GM12865 (cell line): ENCODE measurements at regions not wholly inside any gene's neighbourhood (a gene's known extent, or its start where the extent isn't known, plus 50 kb on each side); places are given as distances from the start of the nearest gene placed in this dataset.

Source experiments
- DNase-seq: peaks from one replicate; pipeline ENCODE4 v3.0.0; 2010; ENCODE audit warnings: low read depth
- H3K4me3 ChIP-seq: 2 replicates; pipeline ENCODE4 v1.5.1; 2011; ENCODE audit warnings: mild to moderate bottlenecking, low read depth, low read length, control low read depth
- CTCF ChIP-seq: IDR thresholded peaks from 2 replicates; pipeline ENCODE4 v1.5.1; 2011; ENCODE audit warnings: low read length, control low read depth, low read depth, inconsistent platforms; ENCODE audit not compliant: insufficient read depth; ENCODE audit errors: missing control alignments

GRCh38 chr17:77455111-77455890, 314.5 kb downstream of the SEC14L1 start:
- DNase-seq: peak; percentile 64
- no peak for TF ChIP-seq CTCF
- peak overlapping the region; percentile 91 for H3K4me3 ChIP-seq

- H3K4me3 ChIP-seq: peak overlapping the region; percentile 91
- no peak for TF ChIP-seq CTCF
- DNase-seq: no peak
Measured at GRCh38 chr17:77455891-77456260, 315.1 kb downstream of the SEC14L1 start.

- H3K4me3 ChIP-seq: peak overlapping the region; percentile 91
- TF ChIP-seq CTCF: no peak
- DNase-seq: peak; percentile 29
Measured at GRCh38 chr17:77456271-77456950, 315.6 kb downstream of the SEC14L1 start.

GRCh38 chr17:77456951-77457548, 316.3 kb downstream of the SEC14L1 start:
- peak; percentile 71 for DNase-seq
- peak; percentile 23 for TF ChIP-seq CTCF
- H3K4me3 ChIP-seq: peak overlapping the region; percentile 91

- peak overlapping the region; percentile 91 for H3K4me3 ChIP-seq
- DNase-seq: no peak
- no peak for TF ChIP-seq CTCF
Measured at GRCh38 chr17:77457572-77458201, 316.9 kb downstream of the SEC14L1 start.

GRCh38 chr17:77458202-77459017, 317.6 kb downstream of the SEC14L1 start:
- H3K4me3 ChIP-seq: peak overlapping the region; percentile 91
- DNase-seq: peak; percentile 77
- TF ChIP-seq CTCF: no peak
